NCI-H2029 treated with DMSO at 0.1 percent for 48 hours (cell line): ENCODE measurements at regions not wholly inside any gene's neighbourhood (a gene's known extent, or its start where the extent isn't known, plus 50 kb on each side); places are given as distances from the start of the nearest gene placed in this dataset.
"Not testable (repeated sequence)": the region's sequence is repeated elsewhere in the genome, so short reads cannot be mapped to it uniquely, and the experiment has no call there.

Source experiments
- DNase-seq: peaks from one replicate; lab custom pipeline; 2025; lab: John Stamatoyannopoulos, UW

- DNase-seq = no peak
Measured at GRCh38 chr2:198913394-198914152, 544.2 kb downstream of the SATB2 start.

- no peak for DNase-seq
Measured at GRCh38 chr2:198909525-198910267, 548.0 kb downstream of the SATB2 start.

DNA sequence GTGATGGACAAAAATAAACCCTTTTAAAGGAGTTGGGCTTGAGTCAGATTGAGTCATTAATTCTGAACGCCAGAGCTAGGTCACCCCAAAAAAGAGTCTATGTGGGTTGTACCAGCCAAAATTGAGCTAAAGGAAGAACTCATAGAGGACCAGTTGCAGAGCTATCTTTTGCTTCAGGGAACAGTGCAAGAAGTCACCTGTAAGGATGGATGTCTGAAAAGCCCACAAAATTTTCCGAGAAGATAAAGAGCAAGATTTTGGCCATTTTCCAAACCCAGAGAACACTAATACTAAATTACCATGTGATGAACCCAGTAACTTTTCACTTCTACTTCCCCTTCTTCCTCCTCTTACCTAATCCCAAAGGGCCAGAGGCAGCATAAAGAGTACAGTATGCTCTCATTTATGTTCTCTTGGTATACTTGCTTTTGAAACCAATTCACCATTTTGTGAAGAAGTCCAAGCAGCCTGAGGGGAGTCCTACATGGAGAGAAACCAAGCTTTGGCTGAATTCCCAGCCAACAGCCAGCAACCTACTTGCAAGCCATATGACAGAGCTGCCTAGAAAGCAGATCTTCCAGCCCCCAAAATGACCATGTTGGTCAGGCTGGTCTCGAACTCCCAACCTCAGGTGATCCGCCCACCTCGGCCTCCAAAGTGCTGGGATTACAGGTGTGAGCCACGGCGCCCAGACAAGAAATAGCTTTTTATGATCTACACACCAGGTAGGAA lies 551.7 kb downstream of the SATB2 start:
- no peak for DNase-seq

DNA sequence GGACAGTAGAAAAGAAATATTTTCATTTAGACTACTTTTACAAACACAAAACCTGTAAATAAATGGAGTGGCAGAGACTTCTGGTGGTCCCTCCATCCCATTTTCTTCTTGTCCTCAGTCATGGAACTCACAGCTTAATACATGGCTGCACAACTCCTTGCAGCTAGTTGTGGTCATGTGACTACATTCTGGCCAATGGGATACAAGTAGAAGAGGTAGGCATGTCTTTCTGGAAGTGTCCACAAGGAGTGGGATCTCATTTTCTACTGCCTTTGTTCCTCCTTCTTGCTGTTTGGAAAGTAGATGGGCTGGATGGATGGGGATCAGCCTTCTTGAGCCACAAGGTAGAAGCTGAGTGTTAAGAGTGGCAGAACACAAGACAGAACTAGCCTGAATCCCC lies 555.8 kb downstream of the SATB2 start:
- DNase-seq = no peak

DNA sequence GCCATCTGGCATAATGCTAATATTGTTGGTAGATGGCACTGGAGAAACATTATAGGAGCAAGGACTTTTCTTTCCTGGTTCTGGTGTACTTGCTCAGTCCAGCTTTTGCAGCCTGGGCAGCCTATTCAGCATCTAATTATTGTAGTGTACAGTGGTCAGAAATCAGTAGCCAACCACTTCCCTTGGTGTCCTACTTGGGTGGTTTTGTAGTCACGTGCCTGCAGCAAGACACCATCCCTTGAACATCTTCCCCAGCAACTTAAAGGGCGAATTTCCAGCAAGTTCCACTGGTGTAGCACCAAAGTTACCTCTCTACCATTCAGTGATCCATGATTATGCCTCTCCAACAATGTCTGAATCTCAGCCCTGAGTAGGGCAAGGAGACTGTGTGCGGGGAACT lies 557.6 kb downstream of the SATB2 start:
- DNase-seq = no peak

- DNase-seq = no peak
Measured at GRCh38 chr2:198890490-198890889, 567.2 kb downstream of the SATB2 start.

GRCh38 chr2:198883604-198884003 lies 574.1 kb downstream of the SATB2 start:
- no peak for DNase-seq

DNA sequence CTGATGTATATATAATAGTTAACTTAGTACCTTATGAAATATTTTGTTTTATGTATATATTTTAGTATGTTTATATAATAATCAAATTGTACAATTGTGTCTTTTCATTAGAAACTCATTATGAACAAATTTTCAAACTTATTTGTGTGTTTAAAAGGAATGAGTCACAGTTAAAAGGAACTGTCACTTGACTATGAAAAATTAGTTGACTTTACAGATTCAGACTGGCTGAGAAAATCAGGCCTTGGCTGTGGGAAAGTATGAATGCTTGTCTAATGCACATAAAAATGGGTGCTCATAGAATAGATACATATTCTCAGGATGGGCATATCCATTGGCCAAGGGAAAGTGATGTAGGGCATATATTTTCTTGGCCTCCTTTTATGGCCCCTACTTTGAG lies 576.8 kb downstream of the SATB2 start:
- DNase-seq = no peak

GRCh38 chr2:198880421-198880820 lies 577.3 kb downstream of the SATB2 start:
- DNase-seq = no peak

- no peak for DNase-seq
Measured at GRCh38 chr2:198874472-198874858, 583.3 kb downstream of the SATB2 start.

DNA sequence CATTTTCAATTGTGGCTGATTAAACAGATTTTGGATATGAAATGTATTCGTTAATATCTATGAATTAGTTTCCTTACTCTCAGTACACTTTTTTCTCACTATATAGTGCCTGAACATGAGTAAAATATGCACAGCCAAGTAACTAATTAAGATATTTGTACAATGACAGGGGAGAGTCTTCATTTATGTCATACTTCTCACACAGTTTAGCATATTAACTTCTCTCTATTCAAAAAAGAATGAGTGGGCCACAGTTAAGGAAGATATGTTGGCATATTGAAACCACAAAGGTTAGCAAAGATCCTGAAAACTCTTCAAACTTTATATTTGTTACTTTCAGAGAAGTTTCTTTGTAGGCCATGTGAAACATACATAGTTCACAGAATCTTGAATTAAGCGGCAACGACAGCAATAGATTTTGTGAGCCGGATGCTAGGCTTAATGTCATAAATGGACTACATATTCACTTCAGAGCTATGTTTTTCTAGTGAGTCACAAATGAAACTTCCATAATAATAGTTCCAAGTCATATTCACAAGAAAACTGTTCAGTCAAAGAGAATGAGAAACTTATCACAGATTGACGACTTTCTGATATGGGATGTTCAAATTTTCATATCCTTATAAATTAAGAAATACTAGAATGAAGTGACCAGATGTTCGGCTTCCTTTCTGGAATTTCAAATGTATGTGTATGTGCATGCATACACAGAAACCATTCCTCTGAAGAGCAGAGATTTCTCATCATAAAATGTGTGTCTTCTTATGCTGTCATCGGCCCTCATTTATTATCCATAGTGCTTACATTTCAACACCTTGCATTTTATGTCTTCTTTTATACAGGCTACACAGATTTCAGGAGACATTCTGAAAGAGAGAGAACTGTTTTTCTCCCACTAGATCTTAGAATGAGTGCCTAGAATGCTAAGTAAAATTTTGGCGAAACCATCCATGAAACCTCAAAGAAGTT lies 584.0 kb downstream of the SATB2 start:
- DNase-seq = no peak

GRCh38 chr2:198863655-198864054 lies 594.1 kb downstream of the SATB2 start:
- no peak for DNase-seq

GRCh38 chr2:198861080-198861479 lies 596.7 kb downstream of the SATB2 start:
- DNase-seq = no peak

- no peak for DNase-seq
Measured at GRCh38 chr2:198857246-198857645, 600.5 kb downstream of the SATB2 start.

GRCh38 chr2:198855746-198856145 lies 602.0 kb downstream of the SATB2 start:
- DNase-seq = not testable (repeated sequence)

DNA sequence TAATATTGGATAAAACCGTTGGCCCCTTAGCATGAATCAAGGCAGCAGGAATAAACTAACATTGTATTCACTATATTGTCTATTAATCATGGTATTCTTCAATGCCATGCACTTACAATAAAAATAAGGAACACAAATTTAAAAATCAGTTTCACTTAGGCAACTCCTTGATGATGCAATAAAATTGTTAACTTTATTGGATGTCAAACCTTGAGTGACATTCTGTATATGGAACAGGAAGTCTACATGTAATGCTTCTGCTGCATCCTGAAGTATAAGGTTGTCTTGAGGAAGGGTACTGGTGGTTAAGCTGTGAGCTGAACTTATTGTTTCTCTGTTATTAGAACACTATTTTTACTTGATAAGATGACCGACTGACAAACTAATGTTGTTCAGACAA lies 605.5 kb downstream of the SATB2 start:
- DNase-seq = no peak

DNA sequence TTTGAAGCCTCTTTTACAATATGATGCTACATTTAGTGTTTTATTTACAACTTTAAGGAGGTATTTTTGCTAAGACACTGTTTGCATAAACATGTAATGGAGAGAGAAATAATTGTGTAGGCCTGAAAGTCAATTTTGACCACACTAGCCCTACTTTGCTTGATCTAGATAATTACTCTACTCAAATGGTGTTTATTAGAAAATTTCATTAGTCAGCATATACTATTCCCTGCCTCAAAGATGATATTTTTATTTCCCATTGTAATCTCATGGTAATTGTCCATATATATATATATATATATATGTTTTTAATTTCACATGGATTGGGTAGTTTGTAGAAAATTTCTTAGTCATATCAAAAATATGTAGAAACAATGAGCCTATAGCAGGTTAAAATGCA lies 632.2 kb downstream of the SATB2 start:
- DNase-seq = no peak

DNA sequence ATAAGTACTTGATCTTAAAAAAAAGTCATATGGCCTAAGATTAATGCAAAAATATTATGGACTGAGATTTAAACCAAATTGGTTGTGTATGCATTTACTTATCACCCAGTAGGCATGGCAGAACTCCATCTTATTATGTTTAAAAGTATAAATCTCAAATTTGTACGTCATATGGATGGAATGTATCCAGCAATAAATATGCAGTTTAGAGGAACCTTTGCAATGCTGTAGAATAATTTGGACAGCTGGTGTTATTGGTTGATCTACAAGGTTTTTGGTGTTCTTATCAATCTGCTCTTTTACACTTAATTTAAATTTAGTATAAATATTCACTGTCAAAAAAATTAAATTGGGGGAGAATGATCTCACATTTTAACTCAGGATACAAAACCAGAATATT lies 640.2 kb downstream of the SATB2 start:
- DNase-seq = no peak

- no peak for DNase-seq
Measured at GRCh38 chr2:198815626-198816025, 642.1 kb downstream of the SATB2 start.

- DNase-seq = no peak
Measured at GRCh38 chr2:198811198-198811597, 646.5 kb downstream of the SATB2 start.

DNA sequence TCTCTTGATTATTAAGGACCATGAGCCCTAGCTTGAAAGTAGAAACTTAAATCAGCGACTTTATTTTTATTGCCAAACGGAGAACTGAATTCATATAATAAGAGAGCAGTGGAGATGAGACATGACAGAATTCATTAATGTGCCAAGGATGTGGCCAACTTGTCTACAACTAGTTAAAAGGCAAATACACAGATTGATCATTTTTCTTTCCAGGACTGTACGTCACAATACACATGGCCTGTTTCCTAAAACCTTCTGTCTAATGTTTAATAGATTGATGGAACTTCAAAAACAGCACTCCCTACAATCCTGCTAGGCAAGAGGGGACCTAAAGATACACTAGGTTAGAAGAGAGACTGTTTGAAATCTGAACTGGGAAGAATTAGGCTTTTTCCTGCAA lies 647.8 kb downstream of the SATB2 start:
- no peak for DNase-seq

- DNase-seq = no peak
Measured at GRCh38 chr2:198807131-198807530, 650.6 kb downstream of the SATB2 start.
